Panc1 (cell line): ENCODE measurements at regions not wholly inside any gene's neighbourhood (a gene's known extent, or its start where the extent isn't known, plus 50 kb on each side); places are given as distances from the start of the nearest gene placed in this dataset.

ENCODE experiments used
- ATAC-seq: fragments of 200-7000 bp; cut with Tn5 transposase; 2 replicates; pipeline ENCODE4 v1.9.1; 2020; ENCODE audit warnings: mild to moderate bottlenecking, moderate library complexity
- BruUV-seq: library from RNA; stranded (reverse); fragments of 400-500 nt; replicated peaks from 2 replicates; lab custom pipeline; 2021; lab: Mats Ljungman, UMichigan
- CTCF ChIA-PET: fragments of 300-600 bp; sonication (Branson Sonifier 250); formaldehyde crosslinking; loops from one replicate; lab custom pipeline; 2022; ENCODE audit warnings: antibody characterized with exemption; lab: Charles Lee
- POLR2A ChIA-PET: fragments of 300-600 bp; sonication (Branson Sonifier 250); formaldehyde crosslinking; loops from one replicate; lab custom pipeline; 2022; ENCODE audit warnings: antibody characterized with exemption; lab: Charles Lee
- DNase-seq: peaks from one replicate; pipeline ENCODE4 v3.0.0-alpha.2; 2010; ENCODE audit warnings: low read depth, low spot score
- H3K27ac ChIP-seq: 2 replicates; pipeline ENCODE4 v1.5.1; 2011; ENCODE audit warnings: mild to moderate bottlenecking, low read length, inconsistent platforms
- H3K27me3 ChIP-seq: fragments of 200-500 bp; sonication (Bioruptor generic); 2 replicates; pipeline ENCODE4 v1.6.0; 2014; ENCODE audit warnings: low read length, inconsistent platforms; ENCODE audit not compliant: control insufficient read depth, insufficient read depth
- H3K36me3 ChIP-seq: fragments of 200-500 bp; sonication (Bioruptor generic); 2 replicates; pipeline ENCODE4 v1.5.1; 2014; ENCODE audit warnings: inconsistent platforms, mild to moderate bottlenecking, low read length, moderate library complexity; ENCODE audit not compliant: control insufficient read depth, insufficient read depth
- H3K4me1 ChIP-seq: 2 replicates; pipeline ENCODE4 v1.5.1; 2011; ENCODE audit warnings: inconsistent platforms, mild to moderate bottlenecking, low read length, moderate library complexity; ENCODE audit not compliant: control insufficient read depth, insufficient read depth
- H3K4me3 ChIP-seq, 2 experiments: 2 replicates each; pipeline ENCODE4 v1.5.1; 2011 to 2012; ENCODE audit warnings: low read depth in 2 of 2, low read length in 2 of 2, mild to moderate bottlenecking in 2 of 2, inconsistent platforms in 1 of 2, moderate library complexity in 1 of 2
- H3K9me3 ChIP-seq: fragments of 200-500 bp; sonication (Bioruptor generic); 2 replicates; pipeline ENCODE4 v1.5.1; 2014; ENCODE audit warnings: low read depth, mild to moderate bottlenecking, inconsistent platforms, low read length, moderate library complexity; ENCODE audit not compliant: control insufficient read depth, insufficient read depth
- CTCF ChIP-seq: fragments of 450-650 bp; IDR thresholded peaks from 2 replicates; pipeline ENCODE4 v1.5.1; 2017; ENCODE audit warnings: mild to moderate bottlenecking
- POLR2AphosphoS5 ChIP-seq: IDR thresholded peaks from 2 replicates; pipeline ENCODE4 v1.6.1; 2012; ENCODE audit warnings: mild to moderate bottlenecking, low read depth, low read length, moderate library complexity
- REST ChIP-seq, 2 experiments: IDR thresholded peaks; 2 replicates each; pipeline ENCODE4 v1.6.1; 2011 to 2012; ENCODE audit warnings: low read depth in 2 of 2, control low read depth in 1 of 2, low read length in 1 of 2, mild to moderate bottlenecking in 1 of 2, moderate library complexity in 1 of 2; ENCODE audit not compliant: insufficient read depth in 1 of 2
- SIN3A ChIP-seq: IDR thresholded peaks from 2 replicates; pipeline ENCODE4 v1.6.1; 2012; ENCODE audit warnings: low read depth, mild to moderate bottlenecking, low read length, moderate library complexity, borderline replicate concordance; ENCODE audit not compliant: insufficient read depth
- TCF7L2 ChIP-seq: IDR thresholded peaks from 2 replicates; pipeline ENCODE4 v1.6.1; 2011; ENCODE audit warnings: mild to moderate bottlenecking, low read depth, low read length, inconsistent platforms
- in situ Hi-C: cut with HindIII; loops from 2 replicates; pipeline ENCODE4 v1.10.0; 2016; ENCODE audit warnings: low sequenced_read_pairs, low pct_unique_long_range_greater_than_20kb
- intact Hi-C: fragments of 100-400 bp; cut with micrococcal nuclease; formaldehyde crosslinking; loops from one replicate; pipeline ENCODE4 v1.10.0; 2022; ENCODE audit not compliant: unreplicated experiment

GRCh38 chr3:23086331-23086730 is 116.8 kb upstream of the UBE2E2 start:
- H3K4me3 ChIP-seq = no peak overlapping the region
- in situ Hi-C loops (no loop called here), intact Hi-C loops (no loop called here)
- DNase-seq (no peak), ATAC-seq (no peak)
- no peaks in the 10 kb centered on the region for H3K4me1 ChIP-seq
- no peaks in the 10 kb centered on the region for H3K27me3 ChIP-seq
- TF ChIP-seq SIN3A (no peak), POLR2AphosphoS5 (no peak), REST (IDR thresholded peaks at IDR 0.05; ENCODE audit: insufficient read depth in 1 of 2, low read depth in 2 of 2, low read length in 1 of 2) (no peak), TCF7L2 (no peak), CTCF (no peak)
- no peaks in the 10 kb centered on the region for H3K9me3 ChIP-seq
- no peak overlapping the region for H3K27ac ChIP-seq
- ChIA-PET POLR2A (interaction anchor here (0.7 kb wide), 1 partner anchor 1955 kb away, joined by 8 read pairs; no protein-coding TSS in a partner anchor), CTCF (no interaction called here)
- no peaks in the 10 kb centered on the region for H3K36me3 ChIP-seq
- BruUV-seq = no TSS peak

- BruUV-seq = no TSS peak
- no peak for DNase-seq
- Histone ChIP-seq H3K4me3 (no peak overlapping the region), H3K27me3 (no peaks in the 10 kb centered on the region), H3K27ac (no peak overlapping the region), H3K4me1 (no peaks in the 10 kb centered on the region), H3K36me3 (no peaks in the 10 kb centered on the region), H3K9me3 (no peaks in the 10 kb centered on the region)
- CTCF ChIA-PET = no interaction called here
- POLR2A ChIA-PET = no interaction called here
- in situ Hi-C loops = no loop called here
- intact Hi-C loops = no loop called here
- no peak for ATAC-seq
- no peak for TF ChIP-seq TCF7L2
Observed at GRCh38 chr3:23086831-23087230, 116.3 kb upstream of the UBE2E2 start.

- Histone ChIP-seq H3K36me3 (no peaks in the 10 kb centered on the region), H3K27me3 (no peaks in the 10 kb centered on the region), H3K27ac (no peak overlapping the region), H3K4me3 (no peak overlapping the region), H3K9me3 (no peaks in the 10 kb centered on the region), H3K4me1 (no peaks in the 10 kb centered on the region)
- ATAC-seq (no peak), DNase-seq (no peak)
- ChIA-PET CTCF (no interaction called here), POLR2A (no interaction called here)
- in situ Hi-C loops (no loop called here), intact Hi-C loops (no loop called here)
- no peak for TF ChIP-seq POLR2AphosphoS5
- TF ChIP-seq CTCF = no peak
- no peak for TF ChIP-seq SIN3A
- no peak for TF ChIP-seq TCF7L2
- no peak for TF ChIP-seq REST (IDR thresholded peaks at IDR 0.05; ENCODE audit: insufficient read depth in 1 of 2, low read depth in 2 of 2, low read length in 1 of 2)
- BruUV-seq = no TSS peak
Observed at GRCh38 chr3:23094412-23094811, 108.7 kb upstream of the UBE2E2 start.
